ENCODE measurements at regions not wholly inside any gene's neighbourhood (a gene's known extent, or its start where the extent isn't known, plus 50 kb on each side); places are given as distances from the start of the nearest gene placed in this dataset.

GRCh38 chr18:78557371-78557770 lies 422.2 kb upstream of the SALL3 start:
- Histone ChIP-seq H3K9ac (ENCODE audit: low read length) (no peak overlapping the region), H3K4me1 (ENCODE audit: control insufficient read depth, insufficient read depth, low read length) (no peaks in the 10 kb centered on the region), H3K9me3 (ENCODE audit: control insufficient read depth, low read length) (peaks cover 14% of the 10 kb centered on the region), H3K4me3 (ENCODE audit: low read length) (no peak overlapping the region), H3K27me3 (replicated peaks; ENCODE audit: control insufficient read depth, insufficient read depth, low read length) (no peaks in the 10 kb centered on the region), H3K36me3 (ENCODE audit: control insufficient read depth, insufficient read depth, low read length, severe bottlenecking) (no peaks in the 10 kb centered on the region)
- no peak for DNase-seq (ENCODE audit: low read depth)

DNA sequence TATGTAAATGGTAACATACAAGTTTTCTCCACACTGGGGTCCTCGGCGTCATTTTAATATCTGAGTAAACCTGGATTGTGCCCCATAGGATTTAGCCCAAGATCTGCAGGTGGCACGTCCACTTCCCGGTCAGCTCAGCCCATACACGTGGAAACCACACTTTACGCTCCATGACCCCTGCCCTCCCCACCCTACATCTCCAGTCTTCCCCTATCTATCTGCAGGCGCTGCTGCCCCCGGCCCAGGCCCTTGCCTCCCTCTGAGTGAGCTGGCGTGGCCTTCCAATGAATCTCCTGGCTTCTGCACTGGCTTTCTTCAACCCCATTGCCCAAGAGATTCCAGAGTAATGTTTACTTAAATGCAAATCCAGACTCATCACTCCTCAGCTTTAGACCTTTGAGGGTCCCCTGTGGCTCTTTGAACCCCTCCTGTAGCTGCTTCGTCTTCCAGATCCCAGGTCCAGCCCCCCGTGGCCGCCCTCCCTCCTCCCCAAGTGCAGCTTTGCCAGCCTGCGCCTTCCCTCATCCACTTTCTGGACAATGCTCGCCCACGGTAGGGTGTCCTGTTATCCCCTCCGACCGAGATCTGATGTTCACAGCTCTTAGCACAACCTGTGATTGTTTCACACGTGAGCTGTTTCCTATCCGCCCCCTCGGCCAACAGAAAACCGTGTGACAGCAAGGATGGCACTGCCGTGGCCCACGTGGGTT lies 421.4 kb upstream of the SALL3 start:
- no peak overlapping the region for H3K9ac ChIP-seq (ENCODE audit: low read length)
- no peaks in the 10 kb centered on the region for H3K4me1 ChIP-seq (ENCODE audit: control insufficient read depth, insufficient read depth, low read length)
- H3K36me3 ChIP-seq (ENCODE audit: control insufficient read depth, insufficient read depth, low read length, severe bottlenecking): no peaks in the 10 kb centered on the region
- H3K9me3 ChIP-seq (ENCODE audit: control insufficient read depth, low read length): peaks cover 14% of the 10 kb centered on the region
- no peak overlapping the region for H3K4me3 ChIP-seq (ENCODE audit: low read length)
- no peak for DNase-seq (ENCODE audit: low read depth)
- no peaks in the 10 kb centered on the region for H3K27me3 ChIP-seq (replicated peaks; ENCODE audit: control insufficient read depth, insufficient read depth, low read length)

GRCh38 chr18:78558948-78559347 lies 420.7 kb upstream of the SALL3 start:
- no peak overlapping the region for H3K4me3 ChIP-seq (ENCODE audit: low read length)
- peaks cover 9% of the 10 kb centered on the region for H3K9me3 ChIP-seq (ENCODE audit: control insufficient read depth, low read length)
- H3K36me3 ChIP-seq (ENCODE audit: control insufficient read depth, insufficient read depth, low read length, severe bottlenecking): no peaks in the 10 kb centered on the region
- no peak for DNase-seq (ENCODE audit: low read depth)
- no peaks in the 10 kb centered on the region for H3K4me1 ChIP-seq (ENCODE audit: control insufficient read depth, insufficient read depth, low read length)
- H3K9ac ChIP-seq (ENCODE audit: low read length): no peak overlapping the region
- H3K27me3 ChIP-seq (replicated peaks; ENCODE audit: control insufficient read depth, insufficient read depth, low read length): no peaks in the 10 kb centered on the region

DNA sequence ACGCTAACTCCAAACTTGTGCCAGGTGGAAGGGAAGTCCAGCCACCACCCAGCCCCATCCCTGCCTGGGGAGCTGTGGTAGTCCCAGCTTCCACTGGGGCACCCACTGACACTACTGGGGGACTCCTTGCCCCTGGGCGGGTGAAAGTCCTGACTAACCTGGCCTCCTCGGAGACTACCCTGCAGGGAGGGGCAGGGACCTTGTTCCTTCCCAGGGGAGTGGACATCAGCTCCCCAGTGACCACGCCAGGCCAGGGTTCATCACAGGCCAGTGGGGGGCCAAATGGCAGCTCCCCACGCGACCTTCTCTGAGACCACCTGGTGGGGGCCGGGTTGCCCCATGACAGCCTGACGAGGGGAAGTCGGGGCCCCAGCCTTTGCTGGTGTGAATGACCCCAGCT lies 420.0 kb upstream of the SALL3 start:
- Histone ChIP-seq H3K36me3 (ENCODE audit: control insufficient read depth, insufficient read depth, low read length, severe bottlenecking) (no peaks in the 10 kb centered on the region), H3K9me3 (ENCODE audit: control insufficient read depth, low read length) (peaks cover 4% of the 10 kb centered on the region), H3K4me1 (ENCODE audit: control insufficient read depth, insufficient read depth, low read length) (no peaks in the 10 kb centered on the region), H3K27me3 (replicated peaks; ENCODE audit: control insufficient read depth, insufficient read depth, low read length) (no peaks in the 10 kb centered on the region), H3K9ac (ENCODE audit: low read length) (no peak overlapping the region), H3K4me3 (ENCODE audit: low read length) (no peak overlapping the region)
- no peak for DNase-seq (ENCODE audit: low read depth)

GRCh38 chr18:78561757-78562510 lies 417.7 kb upstream of the SALL3 start:
- no peaks in the 10 kb centered on the region for H3K4me1 ChIP-seq (ENCODE audit: control insufficient read depth, insufficient read depth, low read length)
- H3K9me3 ChIP-seq (ENCODE audit: control insufficient read depth, low read length): no peaks in the 10 kb centered on the region
- no peaks in the 10 kb centered on the region for H3K27me3 ChIP-seq (replicated peaks; ENCODE audit: control insufficient read depth, insufficient read depth, low read length)
- no peak overlapping the region for H3K9ac ChIP-seq (ENCODE audit: low read length)
- H3K36me3 ChIP-seq (ENCODE audit: control insufficient read depth, insufficient read depth, low read length, severe bottlenecking): no peaks in the 10 kb centered on the region
- DNase-seq (ENCODE audit: low read depth): no peak
- no peak overlapping the region for H3K4me3 ChIP-seq (ENCODE audit: low read length)

DNA sequence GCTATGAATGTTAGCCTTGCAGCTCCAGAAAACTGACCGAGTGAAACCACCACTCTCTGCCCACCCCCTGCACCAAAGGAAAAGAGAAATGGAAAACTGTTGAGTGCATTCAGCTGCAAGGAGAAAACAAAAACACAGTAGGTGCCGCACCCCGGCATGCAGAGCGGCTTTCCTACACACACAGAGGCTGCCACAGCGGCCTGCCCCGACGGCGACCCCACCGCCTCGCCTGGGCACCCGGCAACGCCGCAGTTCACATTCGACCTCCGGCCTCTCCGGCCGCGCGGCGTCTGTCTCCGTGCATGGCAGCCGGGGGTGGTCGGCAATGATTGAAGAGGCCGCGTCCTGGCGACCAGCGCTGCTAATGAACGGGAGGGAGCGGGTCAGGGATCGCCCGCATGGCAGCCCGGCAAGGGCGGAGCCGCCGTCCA lies 417.1 kb upstream of the SALL3 start:
- Histone ChIP-seq H3K4me3 (ENCODE audit: low read length) (no peak overlapping the region), H3K9ac (ENCODE audit: low read length) (no peak overlapping the region), H3K4me1 (ENCODE audit: control insufficient read depth, insufficient read depth, low read length) (no peaks in the 10 kb centered on the region), H3K36me3 (ENCODE audit: control insufficient read depth, insufficient read depth, low read length, severe bottlenecking) (no peaks in the 10 kb centered on the region), H3K9me3 (ENCODE audit: control insufficient read depth, low read length) (no peaks in the 10 kb centered on the region), H3K27me3 (replicated peaks; ENCODE audit: control insufficient read depth, insufficient read depth, low read length) (no peaks in the 10 kb centered on the region)
- no peak for DNase-seq (ENCODE audit: low read depth)

- Histone ChIP-seq H3K4me1 (ENCODE audit: control insufficient read depth, insufficient read depth, low read length) (no peaks in the 10 kb centered on the region), H3K4me3 (ENCODE audit: low read length) (no peak overlapping the region), H3K9me3 (ENCODE audit: control insufficient read depth, low read length) (no peaks in the 10 kb centered on the region), H3K9ac (ENCODE audit: low read length) (no peak overlapping the region), H3K27me3 (replicated peaks; ENCODE audit: control insufficient read depth, insufficient read depth, low read length) (no peaks in the 10 kb centered on the region), H3K36me3 (ENCODE audit: control insufficient read depth, insufficient read depth, low read length, severe bottlenecking) (no peaks in the 10 kb centered on the region)
- no peak for DNase-seq (ENCODE audit: low read depth)
Measured at GRCh38 chr18:78563110-78563509, 416.5 kb upstream of the SALL3 start.

DNA sequence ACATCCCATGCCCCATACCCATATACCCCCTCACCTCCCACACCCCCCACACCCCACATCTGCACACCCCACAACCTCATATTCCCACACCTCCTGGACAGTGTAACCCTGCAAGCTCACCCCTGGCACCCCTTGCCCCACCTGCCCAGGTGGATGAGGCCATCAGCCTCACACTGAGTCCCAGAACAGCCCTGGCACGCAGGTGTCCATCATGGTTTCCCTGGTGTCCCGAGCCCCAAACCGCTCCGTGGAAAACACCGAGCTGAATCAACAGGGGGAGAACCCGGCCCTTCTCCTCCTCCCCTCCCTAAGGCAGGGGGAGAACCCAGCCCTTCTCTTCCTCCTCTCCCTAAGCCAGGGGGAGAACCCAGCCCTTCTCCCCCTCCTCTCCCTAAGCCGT lies 415.6 kb upstream of the SALL3 start:
- no peak for DNase-seq (ENCODE audit: low read depth)
- H3K9ac ChIP-seq (ENCODE audit: low read length): no peak overlapping the region
- no peak overlapping the region for H3K4me3 ChIP-seq (ENCODE audit: low read length)
- peaks cover 6% of the 10 kb centered on the region for H3K9me3 ChIP-seq (ENCODE audit: control insufficient read depth, low read length)
- no peaks in the 10 kb centered on the region for H3K4me1 ChIP-seq (ENCODE audit: control insufficient read depth, insufficient read depth, low read length)
- no peaks in the 10 kb centered on the region for H3K27me3 ChIP-seq (replicated peaks; ENCODE audit: control insufficient read depth, insufficient read depth, low read length)
- no peaks in the 10 kb centered on the region for H3K36me3 ChIP-seq (ENCODE audit: control insufficient read depth, insufficient read depth, low read length, severe bottlenecking)

DNA sequence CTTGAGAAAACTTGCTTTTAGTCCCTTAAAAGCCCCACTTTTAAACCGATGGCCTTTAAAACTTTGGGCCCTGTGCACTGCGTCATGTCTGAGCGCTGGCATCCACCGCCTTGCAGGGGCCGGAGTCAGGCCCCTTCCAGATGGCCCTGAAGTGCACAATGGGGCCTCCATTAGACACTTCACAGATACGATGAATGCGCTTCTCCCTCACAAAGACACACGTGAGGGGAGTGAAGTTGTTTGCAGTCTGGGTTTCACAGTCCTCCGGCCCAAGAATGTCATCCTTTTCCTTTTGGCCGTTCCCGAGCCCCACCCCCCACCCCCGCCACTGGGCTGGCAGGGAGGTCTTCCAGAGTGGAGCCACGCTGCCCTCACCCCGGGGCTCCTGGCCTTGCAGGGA lies 415.1 kb upstream of the SALL3 start:
- Histone ChIP-seq H3K27me3 (replicated peaks; ENCODE audit: control insufficient read depth, insufficient read depth, low read length) (no peaks in the 10 kb centered on the region), H3K4me1 (ENCODE audit: control insufficient read depth, insufficient read depth, low read length) (no peaks in the 10 kb centered on the region), H3K9ac (ENCODE audit: low read length) (no peak overlapping the region), H3K4me3 (ENCODE audit: low read length) (no peak overlapping the region), H3K9me3 (ENCODE audit: control insufficient read depth, low read length) (peaks cover 11% of the 10 kb centered on the region), H3K36me3 (ENCODE audit: control insufficient read depth, insufficient read depth, low read length, severe bottlenecking) (no peaks in the 10 kb centered on the region)
- no peak for DNase-seq (ENCODE audit: low read depth)

DNA sequence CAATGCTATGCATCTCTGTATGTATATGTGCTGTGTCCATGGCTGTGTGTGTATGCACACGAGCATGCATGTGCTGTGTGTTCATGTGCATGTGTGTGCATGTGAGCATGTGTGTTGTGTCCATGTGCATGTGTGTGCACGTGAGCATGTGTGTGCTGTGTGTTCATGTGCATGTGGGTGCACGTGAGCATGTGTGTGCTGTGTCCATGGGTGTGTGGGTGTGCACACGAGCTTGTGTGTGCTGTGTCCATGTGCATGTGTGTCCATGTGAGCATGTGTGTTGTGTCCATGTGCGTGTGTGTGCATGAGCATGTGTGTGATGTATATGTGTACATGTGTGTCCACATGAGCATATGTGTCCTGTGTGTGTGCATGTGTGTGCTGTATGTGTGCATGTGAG lies 414.4 kb upstream of the SALL3 start:
- H3K9ac ChIP-seq (ENCODE audit: low read length): no peak overlapping the region
- peaks cover 12% of the 10 kb centered on the region for H3K9me3 ChIP-seq (ENCODE audit: control insufficient read depth, low read length)
- H3K36me3 ChIP-seq (ENCODE audit: control insufficient read depth, insufficient read depth, low read length, severe bottlenecking): no peaks in the 10 kb centered on the region
- no peaks in the 10 kb centered on the region for H3K4me1 ChIP-seq (ENCODE audit: control insufficient read depth, insufficient read depth, low read length)
- H3K27me3 ChIP-seq (replicated peaks; ENCODE audit: control insufficient read depth, insufficient read depth, low read length): no peaks in the 10 kb centered on the region
- no peak for DNase-seq (ENCODE audit: low read depth)
- H3K4me3 ChIP-seq (ENCODE audit: low read length): no peak overlapping the region

GRCh38 chr18:78566065-78566464 lies 413.6 kb upstream of the SALL3 start:
- H3K27me3 ChIP-seq (replicated peaks; ENCODE audit: control insufficient read depth, insufficient read depth, low read length): no peaks in the 10 kb centered on the region
- H3K36me3 ChIP-seq (ENCODE audit: control insufficient read depth, insufficient read depth, low read length, severe bottlenecking): no peaks in the 10 kb centered on the region
- no peak overlapping the region for H3K9ac ChIP-seq (ENCODE audit: low read length)
- no peaks in the 10 kb centered on the region for H3K4me1 ChIP-seq (ENCODE audit: control insufficient read depth, insufficient read depth, low read length)
- no peak for DNase-seq (ENCODE audit: low read depth)
- H3K4me3 ChIP-seq (ENCODE audit: low read length): no peak overlapping the region
- peaks cover 12% of the 10 kb centered on the region for H3K9me3 ChIP-seq (ENCODE audit: control insufficient read depth, low read length)
